ENCODE measurements at regions not wholly inside any gene's neighbourhood (a gene's known extent, or its start where the extent isn't known, plus 50 kb on each side); places are given as distances from the start of the nearest gene placed in this dataset.

DNA sequence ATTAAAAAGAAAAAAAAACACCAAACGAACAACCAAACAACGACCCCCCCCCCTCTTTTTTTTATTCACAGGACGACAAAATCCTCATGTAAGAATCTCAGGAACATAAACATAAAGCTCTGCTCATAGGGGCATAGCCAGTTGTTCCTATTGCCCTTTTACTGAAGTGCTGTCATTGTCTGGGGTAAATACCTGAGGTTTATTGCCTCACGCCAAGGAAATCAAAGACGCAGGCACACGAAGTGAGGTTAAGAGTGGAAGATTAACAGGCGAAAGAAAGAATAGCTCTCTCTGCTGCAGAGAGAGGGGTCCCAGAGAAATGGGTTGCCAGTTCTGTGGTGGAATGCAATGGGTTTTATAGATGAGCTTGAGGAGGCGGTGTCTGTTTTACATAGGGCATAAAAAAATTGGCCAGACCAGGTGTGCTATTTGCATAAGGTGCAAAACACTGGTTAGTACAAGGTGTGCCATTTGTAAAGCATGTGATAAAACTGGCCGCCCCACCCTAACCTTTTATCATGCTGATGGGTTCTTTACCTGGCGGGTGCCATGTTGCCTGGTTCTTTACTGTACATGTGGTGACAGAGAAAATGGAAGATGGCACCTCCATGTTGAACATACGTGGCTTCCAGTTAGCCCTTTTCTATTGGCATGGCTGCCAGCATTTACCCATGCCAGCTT lies 257.6 kb upstream of the ZPLD1 start:
- no peak for FAIRE-seq

GRCh38 chr3:102178817-102179216 lies 256.0 kb upstream of the ZPLD1 start:
- DNase-seq (ENCODE audit: low spot score) (peak; percentile 63), FAIRE-seq (peak; percentile 91)

More for the DNA sequence above, 257.6 kb upstream of the ZPLD1 start:
- DNase-seq (ENCODE audit: low spot score) = no peak

GRCh38 chr3:102179326-102180177 lies 255.3 kb upstream of the ZPLD1 start:
- FAIRE-seq = no peak

GRCh38 chr3:102180280-102180931 lies 254.4 kb upstream of the ZPLD1 start:
- FAIRE-seq (no peak), DNase-seq (ENCODE audit: low spot score) (peak; percentile 79)

More at GRCh38 chr3:102179326-102180177, 255.3 kb upstream of the ZPLD1 start:
- DNase-seq (ENCODE audit: low spot score) = peak; percentile 44

DNA sequence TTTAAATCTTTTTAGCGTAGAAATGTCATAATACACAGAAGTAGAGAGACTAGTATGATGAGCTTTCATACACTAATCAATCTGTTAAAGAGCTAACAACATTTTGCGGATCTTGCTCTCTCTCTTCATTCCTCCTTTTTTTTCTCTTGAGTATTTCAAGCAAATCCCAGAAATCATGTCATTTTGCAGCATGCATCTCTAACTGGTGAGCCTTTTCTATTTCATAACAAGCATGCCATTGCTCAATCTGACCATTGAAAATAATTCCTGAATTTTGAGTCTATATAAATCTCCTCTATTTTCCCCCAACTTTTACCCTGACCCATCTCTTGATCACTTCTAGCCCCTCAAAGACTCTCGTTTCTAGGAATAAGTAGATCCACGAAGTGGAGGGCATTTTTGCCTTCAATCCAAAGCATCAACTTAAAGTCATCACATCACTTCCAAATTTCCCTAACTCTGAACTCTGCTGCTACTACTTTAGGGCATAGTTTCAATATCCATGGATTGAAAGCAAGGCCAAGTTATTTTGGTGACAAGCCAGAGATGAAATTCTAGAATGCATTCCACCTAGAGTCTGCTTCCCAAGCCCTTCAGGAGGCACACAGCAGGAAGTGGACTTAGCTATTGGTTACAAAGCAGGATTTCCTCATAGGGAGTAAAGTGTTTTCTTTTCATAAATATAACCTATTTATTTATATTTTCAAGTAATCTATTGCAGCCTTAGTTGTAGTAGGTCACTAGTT lies 253.5 kb upstream of the ZPLD1 start:
- FAIRE-seq = no peak
- DNase-seq (ENCODE audit: low spot score) = peak; percentile 74

DNA sequence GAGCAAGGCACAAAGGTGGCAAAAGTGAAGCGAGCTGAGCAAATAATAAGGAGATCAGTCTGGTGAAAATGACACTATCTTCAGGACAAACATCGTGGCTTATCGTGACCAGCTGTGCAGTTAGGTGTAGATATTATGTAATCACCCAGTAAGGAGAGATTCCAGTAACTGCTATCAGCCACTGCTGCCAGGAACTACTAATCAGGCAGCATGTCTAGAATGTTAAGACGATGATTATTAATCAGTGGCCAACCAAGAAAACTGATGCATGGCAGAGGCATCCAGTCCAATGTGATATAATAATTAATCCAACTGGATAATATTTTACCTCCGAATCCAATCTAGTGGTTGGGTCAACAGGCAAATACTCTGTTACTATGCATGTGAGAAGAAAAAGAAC lies 252.7 kb upstream of the ZPLD1 start:
- FAIRE-seq (peak; percentile 100), DNase-seq (ENCODE audit: low spot score) (peak; percentile 100)

DNA sequence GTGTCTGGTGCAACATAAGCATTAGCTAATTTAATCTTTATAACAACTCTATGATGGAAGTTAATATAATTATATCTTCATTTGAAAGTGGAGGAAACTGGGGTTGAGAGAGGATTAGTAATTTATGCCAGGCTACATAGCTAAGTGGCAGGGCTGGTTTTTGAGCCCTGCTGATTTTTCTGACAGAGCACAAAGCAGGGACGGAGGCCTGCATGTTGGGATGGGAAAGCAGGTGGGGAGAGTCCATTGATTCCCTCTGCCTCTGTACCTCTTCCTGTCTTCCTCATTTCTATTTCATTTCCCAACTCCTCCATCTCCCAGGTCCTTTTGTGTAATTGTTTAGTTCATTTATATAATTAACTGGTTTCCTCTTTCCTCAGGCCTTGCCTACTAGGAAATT lies 251.6 kb upstream of the ZPLD1 start:
- FAIRE-seq (peak; percentile 41), DNase-seq (ENCODE audit: low spot score) (no peak)

- FAIRE-seq = no peak
- DNase-seq (ENCODE audit: low spot score) = no peak
These were observed 251.2 kb upstream of the ZPLD1 start for GRCh38 chr3:102183623-102184022.

DNA sequence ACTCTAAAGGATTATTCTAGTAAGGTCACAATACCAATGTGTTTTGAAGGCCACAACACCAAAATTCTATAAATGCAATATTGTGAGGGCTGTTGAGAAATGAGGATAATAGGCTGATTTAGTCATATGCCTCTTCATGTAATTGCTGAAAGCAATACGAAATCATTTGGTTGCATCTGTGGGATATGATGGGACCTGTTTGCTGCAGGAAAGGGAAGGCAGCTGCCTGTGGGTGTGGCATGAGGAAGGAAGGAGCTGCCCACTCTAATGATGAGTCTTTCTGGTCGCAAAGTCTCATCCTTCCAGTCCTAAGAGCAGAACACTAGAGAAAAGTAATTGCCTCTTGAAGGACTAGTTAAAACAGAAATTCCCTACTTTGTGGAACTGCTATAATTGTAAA lies 245.3 kb upstream of the ZPLD1 start:
- FAIRE-seq (no peak), DNase-seq (ENCODE audit: low spot score) (no peak)

GRCh38 chr3:102189956-102190723 lies 244.7 kb upstream of the ZPLD1 start:
- FAIRE-seq (no peak), DNase-seq (ENCODE audit: low spot score) (no peak)

DNA sequence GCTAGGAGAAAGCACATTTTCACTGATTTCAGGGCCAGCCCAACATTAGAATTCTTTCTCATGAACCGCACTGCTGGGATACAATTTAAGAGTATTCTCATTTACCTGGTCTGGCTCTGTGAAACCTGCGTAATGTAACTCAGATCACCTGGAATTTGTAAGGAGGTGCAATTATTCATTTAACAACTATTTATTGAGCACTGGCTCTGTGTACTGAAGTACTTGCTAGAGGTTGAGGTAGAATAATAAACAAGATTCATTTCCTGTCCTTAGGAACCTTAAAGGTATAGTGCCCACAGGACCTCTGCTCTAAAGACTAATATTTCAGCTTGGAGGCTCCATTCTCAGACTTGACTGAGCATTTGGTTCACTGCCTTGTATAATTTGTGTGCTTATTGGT lies 242.2 kb upstream of the ZPLD1 start:
- FAIRE-seq = no peak
- no peak for DNase-seq (ENCODE audit: low spot score)

DNA sequence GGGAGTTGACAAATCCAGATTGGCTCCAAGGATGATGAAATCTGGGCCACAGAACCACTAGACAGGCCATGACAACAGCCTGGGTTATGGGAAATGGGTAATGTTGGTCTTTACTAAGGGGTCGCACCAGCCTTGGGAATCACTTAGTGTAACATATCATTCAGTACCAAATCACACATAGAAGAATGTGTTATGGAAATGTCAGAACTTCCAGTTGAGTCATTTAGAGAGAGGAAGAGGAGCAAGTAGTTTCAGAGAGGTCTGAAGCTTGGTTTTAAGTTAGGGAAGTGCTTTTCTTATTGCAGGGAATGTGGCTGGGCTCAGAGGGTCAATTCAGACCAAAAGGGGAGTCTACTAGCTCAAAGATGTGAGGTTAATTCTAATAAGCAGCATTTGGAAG lies 241.6 kb upstream of the ZPLD1 start:
- DNase-seq (ENCODE audit: low spot score) (no peak), FAIRE-seq (no peak)

GRCh38 chr3:102194001-102194400 lies 240.8 kb upstream of the ZPLD1 start:
- FAIRE-seq (no peak), DNase-seq (ENCODE audit: low spot score) (no peak)

GRCh38 chr3:102194760-102195159 lies 240.1 kb upstream of the ZPLD1 start:
- DNase-seq (ENCODE audit: low spot score) = no peak
- no peak for FAIRE-seq

DNA sequence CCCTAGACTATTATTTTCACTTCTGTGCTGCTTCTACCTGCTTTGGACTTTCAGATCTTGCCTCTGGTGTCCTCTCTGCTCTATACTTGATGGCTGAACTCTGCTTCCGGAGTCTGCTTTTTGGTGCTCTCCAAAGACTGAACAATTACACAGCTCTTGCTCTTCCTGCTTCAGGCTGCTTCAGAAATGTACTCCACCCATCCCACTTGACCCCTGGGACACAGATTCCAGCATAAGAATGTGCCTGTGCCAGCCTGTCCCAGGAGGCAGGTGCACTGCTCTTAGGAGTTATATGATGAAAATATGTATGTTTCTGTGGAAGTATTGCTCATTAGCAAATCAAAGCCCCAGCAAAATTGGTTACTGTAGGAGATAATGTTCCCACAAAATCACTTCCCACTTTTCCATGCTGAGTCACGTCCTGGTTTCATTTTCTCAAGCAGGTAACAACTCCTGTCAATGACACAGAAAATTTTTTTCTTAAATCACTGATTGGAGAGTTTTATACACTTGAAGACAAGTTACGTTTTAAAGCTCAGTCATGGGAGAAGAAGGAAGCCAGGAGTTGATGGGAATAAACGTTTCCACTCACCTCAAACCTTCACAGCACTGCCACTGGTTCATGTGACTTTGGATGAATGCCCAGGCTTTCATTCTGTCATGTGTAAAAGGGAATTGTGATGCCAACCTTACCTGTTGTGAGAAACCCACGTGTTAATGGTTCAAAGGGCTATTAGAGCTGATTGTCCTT lies 239.4 kb upstream of the ZPLD1 start:
- DNase-seq (ENCODE audit: low spot score) = peak; percentile 45
- FAIRE-seq = peak; percentile 84

- DNase-seq (ENCODE audit: low spot score) (peak; percentile 63), FAIRE-seq (no peak)
These were observed 234.7 kb upstream of the ZPLD1 start for GRCh38 chr3:102200126-102200525.

DNA sequence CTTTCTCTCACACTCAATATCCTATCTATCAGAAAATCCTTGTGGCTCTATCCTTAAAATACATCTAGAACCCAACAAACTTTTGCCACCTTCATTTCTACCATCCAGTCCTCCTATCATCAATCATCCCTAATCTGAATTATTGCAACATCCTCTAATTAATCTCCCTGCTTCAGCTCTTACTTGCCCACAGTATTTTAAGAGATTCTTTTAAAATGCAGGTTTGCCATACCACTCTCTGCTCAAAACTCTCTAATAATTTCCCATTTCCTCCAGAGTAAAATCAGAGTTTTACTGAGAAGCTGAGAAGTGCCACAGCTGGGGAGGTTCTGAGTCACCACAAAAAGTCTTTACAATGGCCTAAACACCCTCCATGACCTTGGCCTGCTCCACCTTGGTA lies 234.3 kb upstream of the ZPLD1 start:
- DNase-seq (ENCODE audit: low spot score) (no peak), FAIRE-seq (no peak)

DNA sequence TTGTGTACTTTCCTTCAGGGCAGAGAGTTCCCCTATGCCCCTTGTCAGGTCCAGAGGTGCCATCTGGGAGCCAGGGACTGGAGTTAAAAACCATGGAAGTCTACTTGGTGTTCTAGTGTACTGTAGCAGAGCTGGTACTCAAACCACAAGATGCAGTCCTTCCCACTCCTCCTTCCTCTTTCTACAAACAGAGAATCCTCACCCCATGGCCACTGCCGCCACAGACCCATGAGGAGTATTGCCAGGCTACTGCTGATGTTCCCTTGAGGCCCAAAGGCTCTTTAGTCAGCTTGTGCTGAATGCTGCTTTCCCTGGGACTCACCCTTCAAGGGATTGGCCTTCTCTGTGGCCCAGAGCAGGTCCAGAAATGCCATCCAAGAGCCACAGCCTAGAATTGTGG lies 229.2 kb upstream of the ZPLD1 start:
- FAIRE-seq (no peak), DNase-seq (ENCODE audit: low spot score) (no peak)

DNA sequence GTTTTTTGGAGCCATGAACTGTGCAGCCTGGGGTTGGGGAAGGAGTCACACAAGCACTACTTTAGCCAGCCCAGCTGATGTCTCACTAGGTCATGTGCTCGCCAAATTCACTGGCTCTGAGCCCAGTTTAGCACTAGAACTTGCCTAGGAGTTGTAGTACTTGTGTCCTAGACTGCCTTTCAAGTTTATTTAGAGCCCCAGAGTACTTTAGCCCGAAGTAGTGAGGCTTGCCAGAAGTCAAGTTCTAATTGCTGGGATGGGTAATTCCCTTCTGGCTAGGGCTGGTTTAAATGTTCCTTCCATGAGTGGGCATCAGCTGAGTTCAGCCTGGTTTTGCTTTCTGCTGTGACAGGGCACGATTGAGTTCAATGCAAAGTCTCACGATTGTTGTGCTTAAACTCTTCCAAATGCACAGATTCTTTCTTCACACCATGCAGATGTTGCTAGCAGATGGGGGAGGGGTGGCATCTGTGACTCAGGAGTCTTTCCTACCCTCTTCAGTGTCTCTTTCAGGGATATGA lies 228.2 kb upstream of the ZPLD1 start:
- no peak for DNase-seq (ENCODE audit: low spot score)
- no peak for FAIRE-seq

GRCh38 chr3:102207151-102207571 lies 227.7 kb upstream of the ZPLD1 start:
- DNase-seq (ENCODE audit: low spot score) = no peak
- FAIRE-seq = no peak
